IMR-90 (cell line): ENCODE measurements at regions not wholly inside any gene's neighbourhood (a gene's known extent, or its start where the extent isn't known, plus 50 kb on each side); places are given as distances from the start of the nearest gene placed in this dataset.
"Not testable (repeated sequence)": the region's sequence is repeated elsewhere in the genome, so short reads cannot be mapped to it uniquely, and the experiment has no call there.

Experiments used
- BHLHE40 ChIP-seq: fragments of 150-350 bp; IDR thresholded peaks from 2 replicates; pipeline ENCODE4 v1.6.1; 2016; ENCODE audit warnings: mild to moderate bottlenecking, low read depth, low read length
- CEBPB ChIP-seq: IDR thresholded peaks from 2 replicates; pipeline ENCODE4 v1.6.1; 2012; ENCODE audit warnings: low read depth, low read length, improper control_type of control experiment
- CHD1 ChIP-seq: IDR thresholded peaks from 2 replicates; pipeline ENCODE4 v1.6.1; 2012; ENCODE audit warnings: low read depth, low read length, improper control_type of control experiment
- ELK1 ChIP-seq: fragments of 150-350 bp; IDR thresholded peaks from 2 replicates; pipeline ENCODE4 v1.6.1; 2016; ENCODE audit warnings: low read depth, mild to moderate bottlenecking, low read length, moderate library complexity, borderline replicate concordance
- MXI1 ChIP-seq: IDR thresholded peaks from 2 replicates; pipeline ENCODE4 v1.6.1; 2012; ENCODE audit warnings: low read depth, mild to moderate bottlenecking, low read length, moderate library complexity, borderline replicate concordance
- NFE2L2 ChIP-seq: fragments of 150-350 bp; IDR thresholded peaks from 2 replicates; pipeline ENCODE4 v1.6.1; 2016; ENCODE audit warnings: low read depth, mild to moderate bottlenecking, low read length
- POLR2A ChIP-seq: IDR thresholded peaks from 2 replicates; pipeline ENCODE4 v1.6.1; 2012; ENCODE audit warnings: mild to moderate bottlenecking, low read depth, low read length
- RAD21 ChIP-seq: IDR thresholded peaks from 2 replicates; pipeline ENCODE4 v1.6.1; 2012; ENCODE audit warnings: low read length, improper control_type of control experiment
- RFX5 ChIP-seq: IDR thresholded peaks from 2 replicates; pipeline ENCODE4 v1.8.0; 2012; ENCODE audit warnings: low read depth, mild to moderate bottlenecking, low read length, moderate library complexity
- SMC3 ChIP-seq: fragments of 150-350 bp; IDR thresholded peaks from 2 replicates; pipeline ENCODE4 v1.6.1; 2016; ENCODE audit warnings: low read depth, mild to moderate bottlenecking, antibody characterized with exemption, low read length, moderate library complexity
- TF ChIP-seq, protein P1 (sequence below): conservative IDR thresholded peaks from 2 replicates; pipeline ENCODE4 v1.5.1; 2012; ENCODE audit warnings: mild to moderate bottlenecking, low read depth, low read length, improper control_type of control experiment

- TF ChIP-seq, protein P1, sequence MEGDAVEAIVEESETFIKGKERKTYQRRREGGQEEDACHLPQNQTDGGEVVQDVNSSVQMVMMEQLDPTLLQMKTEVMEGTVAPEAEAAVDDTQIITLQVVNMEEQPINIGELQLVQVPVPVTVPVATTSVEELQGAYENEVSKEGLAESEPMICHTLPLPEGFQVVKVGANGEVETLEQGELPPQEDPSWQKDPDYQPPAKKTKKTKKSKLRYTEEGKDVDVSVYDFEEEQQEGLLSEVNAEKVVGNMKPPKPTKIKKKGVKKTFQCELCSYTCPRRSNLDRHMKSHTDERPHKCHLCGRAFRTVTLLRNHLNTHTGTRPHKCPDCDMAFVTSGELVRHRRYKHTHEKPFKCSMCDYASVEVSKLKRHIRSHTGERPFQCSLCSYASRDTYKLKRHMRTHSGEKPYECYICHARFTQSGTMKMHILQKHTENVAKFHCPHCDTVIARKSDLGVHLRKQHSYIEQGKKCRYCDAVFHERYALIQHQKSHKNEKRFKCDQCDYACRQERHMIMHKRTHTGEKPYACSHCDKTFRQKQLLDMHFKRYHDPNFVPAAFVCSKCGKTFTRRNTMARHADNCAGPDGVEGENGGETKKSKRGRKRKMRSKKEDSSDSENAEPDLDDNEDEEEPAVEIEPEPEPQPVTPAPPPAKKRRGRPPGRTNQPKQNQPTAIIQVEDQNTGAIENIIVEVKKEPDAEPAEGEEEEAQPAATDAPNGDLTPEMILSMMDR = not testable (repeated sequence)
- TF ChIP-seq CEBPB, MXI1, ELK1, POLR2A, RAD21, NFE2L2, SMC3, CHD1, RFX5, BHLHE40: not testable (repeated sequence)
Measured at GRCh38 chr1:234787011-234787584, 177.1 kb upstream of the IRF2BP2 start.
